ENCODE measurements at regions not wholly inside any gene's neighbourhood (a gene's known extent, or its start where the extent isn't known, plus 50 kb on each side); places are given as distances from the start of the nearest gene placed in this dataset.

DNA sequence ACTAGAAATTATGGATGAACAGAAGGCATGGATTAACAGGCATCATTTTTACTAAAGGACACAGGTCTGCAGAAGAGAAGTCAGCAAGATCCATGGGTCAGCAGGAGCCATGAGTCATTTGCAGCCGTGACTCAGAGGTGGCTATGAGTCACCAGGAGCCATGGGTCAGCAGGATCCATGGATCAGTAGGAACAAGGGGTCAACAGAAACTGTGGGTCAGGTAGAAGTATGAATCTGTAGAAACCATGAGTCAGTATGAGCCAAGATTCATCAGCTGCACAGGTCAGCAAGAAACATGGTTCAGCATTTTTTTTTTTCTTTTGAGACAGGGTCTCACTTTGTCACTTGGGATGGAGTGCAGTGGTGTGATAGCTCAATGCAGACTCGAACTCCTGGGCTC, 58.2 kb upstream of the HS3ST4 start:
- Mint-ChIP-seq H3K4me1 (no peaks in the 10 kb centered on the region), H3K9me3 (peaks cover 80% of the 10 kb centered on the region), H3K27me3 (ENCODE audit: insufficient read depth, low read depth, poor library complexity) (no peaks in the 10 kb centered on the region), H3K36me3 (ENCODE audit: low read depth) (peaks cover 7% of the 10 kb centered on the region; the same call in 2 of the 3 replicates), H3K4me3 (no peak overlapping the region), H3K27ac (no peak overlapping the region)
- Histone ChIP-seq H3K4me1 (ENCODE audit: insufficient read depth) (no peaks in the 10 kb centered on the region), H3K27ac (ENCODE audit: low read depth) (no peak overlapping the region), H3K36me3 (ENCODE audit: insufficient read depth) (peaks cover 7% of the 10 kb centered on the region; the same call in 1 of the 2 replicates), H3K79me2 (replicated peaks; ENCODE audit: insufficient read depth) (no peaks in the 10 kb centered on the region), H3F3A (replicated peaks; ENCODE audit: low read depth) (no peaks in the 10 kb centered on the region), H4K20me1 (replicated peaks; ENCODE audit: insufficient read depth) (no peaks in the 10 kb centered on the region), H3K4me2 (no peak overlapping the region), H2AFZ (no peak overlapping the region), H3K9me2 (ENCODE audit: insufficient read depth) (no peaks in the 10 kb centered on the region), H3K4me3 (no peak overlapping the region), H3K27me3 (ENCODE audit: insufficient read depth) (no peaks in the 10 kb centered on the region)
- DNase-seq (ENCODE audit: low spot score) (no peak), ATAC-seq (no peak)
- TF ChIP-seq EZH2 (IDR thresholded peaks at IDR 0.05; ENCODE audit: low read depth, unreplicated experiment) (no peak), POLR2AphosphoS5 (IDR thresholded peaks at IDR 0.05; ENCODE audit: low read depth) (no peak), EZH2phosphoT487 (IDR thresholded peaks at IDR 0.05; ENCODE audit: unreplicated experiment) (no peak)
- TF ChIP-seq, protein P1, sequence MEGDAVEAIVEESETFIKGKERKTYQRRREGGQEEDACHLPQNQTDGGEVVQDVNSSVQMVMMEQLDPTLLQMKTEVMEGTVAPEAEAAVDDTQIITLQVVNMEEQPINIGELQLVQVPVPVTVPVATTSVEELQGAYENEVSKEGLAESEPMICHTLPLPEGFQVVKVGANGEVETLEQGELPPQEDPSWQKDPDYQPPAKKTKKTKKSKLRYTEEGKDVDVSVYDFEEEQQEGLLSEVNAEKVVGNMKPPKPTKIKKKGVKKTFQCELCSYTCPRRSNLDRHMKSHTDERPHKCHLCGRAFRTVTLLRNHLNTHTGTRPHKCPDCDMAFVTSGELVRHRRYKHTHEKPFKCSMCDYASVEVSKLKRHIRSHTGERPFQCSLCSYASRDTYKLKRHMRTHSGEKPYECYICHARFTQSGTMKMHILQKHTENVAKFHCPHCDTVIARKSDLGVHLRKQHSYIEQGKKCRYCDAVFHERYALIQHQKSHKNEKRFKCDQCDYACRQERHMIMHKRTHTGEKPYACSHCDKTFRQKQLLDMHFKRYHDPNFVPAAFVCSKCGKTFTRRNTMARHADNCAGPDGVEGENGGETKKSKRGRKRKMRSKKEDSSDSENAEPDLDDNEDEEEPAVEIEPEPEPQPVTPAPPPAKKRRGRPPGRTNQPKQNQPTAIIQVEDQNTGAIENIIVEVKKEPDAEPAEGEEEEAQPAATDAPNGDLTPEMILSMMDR (conservative IDR thresholded peaks at IDR 0.05; ENCODE audit: low read depth in 2 of 2) = no peak
- TF ChIP-seq, protein P2, sequence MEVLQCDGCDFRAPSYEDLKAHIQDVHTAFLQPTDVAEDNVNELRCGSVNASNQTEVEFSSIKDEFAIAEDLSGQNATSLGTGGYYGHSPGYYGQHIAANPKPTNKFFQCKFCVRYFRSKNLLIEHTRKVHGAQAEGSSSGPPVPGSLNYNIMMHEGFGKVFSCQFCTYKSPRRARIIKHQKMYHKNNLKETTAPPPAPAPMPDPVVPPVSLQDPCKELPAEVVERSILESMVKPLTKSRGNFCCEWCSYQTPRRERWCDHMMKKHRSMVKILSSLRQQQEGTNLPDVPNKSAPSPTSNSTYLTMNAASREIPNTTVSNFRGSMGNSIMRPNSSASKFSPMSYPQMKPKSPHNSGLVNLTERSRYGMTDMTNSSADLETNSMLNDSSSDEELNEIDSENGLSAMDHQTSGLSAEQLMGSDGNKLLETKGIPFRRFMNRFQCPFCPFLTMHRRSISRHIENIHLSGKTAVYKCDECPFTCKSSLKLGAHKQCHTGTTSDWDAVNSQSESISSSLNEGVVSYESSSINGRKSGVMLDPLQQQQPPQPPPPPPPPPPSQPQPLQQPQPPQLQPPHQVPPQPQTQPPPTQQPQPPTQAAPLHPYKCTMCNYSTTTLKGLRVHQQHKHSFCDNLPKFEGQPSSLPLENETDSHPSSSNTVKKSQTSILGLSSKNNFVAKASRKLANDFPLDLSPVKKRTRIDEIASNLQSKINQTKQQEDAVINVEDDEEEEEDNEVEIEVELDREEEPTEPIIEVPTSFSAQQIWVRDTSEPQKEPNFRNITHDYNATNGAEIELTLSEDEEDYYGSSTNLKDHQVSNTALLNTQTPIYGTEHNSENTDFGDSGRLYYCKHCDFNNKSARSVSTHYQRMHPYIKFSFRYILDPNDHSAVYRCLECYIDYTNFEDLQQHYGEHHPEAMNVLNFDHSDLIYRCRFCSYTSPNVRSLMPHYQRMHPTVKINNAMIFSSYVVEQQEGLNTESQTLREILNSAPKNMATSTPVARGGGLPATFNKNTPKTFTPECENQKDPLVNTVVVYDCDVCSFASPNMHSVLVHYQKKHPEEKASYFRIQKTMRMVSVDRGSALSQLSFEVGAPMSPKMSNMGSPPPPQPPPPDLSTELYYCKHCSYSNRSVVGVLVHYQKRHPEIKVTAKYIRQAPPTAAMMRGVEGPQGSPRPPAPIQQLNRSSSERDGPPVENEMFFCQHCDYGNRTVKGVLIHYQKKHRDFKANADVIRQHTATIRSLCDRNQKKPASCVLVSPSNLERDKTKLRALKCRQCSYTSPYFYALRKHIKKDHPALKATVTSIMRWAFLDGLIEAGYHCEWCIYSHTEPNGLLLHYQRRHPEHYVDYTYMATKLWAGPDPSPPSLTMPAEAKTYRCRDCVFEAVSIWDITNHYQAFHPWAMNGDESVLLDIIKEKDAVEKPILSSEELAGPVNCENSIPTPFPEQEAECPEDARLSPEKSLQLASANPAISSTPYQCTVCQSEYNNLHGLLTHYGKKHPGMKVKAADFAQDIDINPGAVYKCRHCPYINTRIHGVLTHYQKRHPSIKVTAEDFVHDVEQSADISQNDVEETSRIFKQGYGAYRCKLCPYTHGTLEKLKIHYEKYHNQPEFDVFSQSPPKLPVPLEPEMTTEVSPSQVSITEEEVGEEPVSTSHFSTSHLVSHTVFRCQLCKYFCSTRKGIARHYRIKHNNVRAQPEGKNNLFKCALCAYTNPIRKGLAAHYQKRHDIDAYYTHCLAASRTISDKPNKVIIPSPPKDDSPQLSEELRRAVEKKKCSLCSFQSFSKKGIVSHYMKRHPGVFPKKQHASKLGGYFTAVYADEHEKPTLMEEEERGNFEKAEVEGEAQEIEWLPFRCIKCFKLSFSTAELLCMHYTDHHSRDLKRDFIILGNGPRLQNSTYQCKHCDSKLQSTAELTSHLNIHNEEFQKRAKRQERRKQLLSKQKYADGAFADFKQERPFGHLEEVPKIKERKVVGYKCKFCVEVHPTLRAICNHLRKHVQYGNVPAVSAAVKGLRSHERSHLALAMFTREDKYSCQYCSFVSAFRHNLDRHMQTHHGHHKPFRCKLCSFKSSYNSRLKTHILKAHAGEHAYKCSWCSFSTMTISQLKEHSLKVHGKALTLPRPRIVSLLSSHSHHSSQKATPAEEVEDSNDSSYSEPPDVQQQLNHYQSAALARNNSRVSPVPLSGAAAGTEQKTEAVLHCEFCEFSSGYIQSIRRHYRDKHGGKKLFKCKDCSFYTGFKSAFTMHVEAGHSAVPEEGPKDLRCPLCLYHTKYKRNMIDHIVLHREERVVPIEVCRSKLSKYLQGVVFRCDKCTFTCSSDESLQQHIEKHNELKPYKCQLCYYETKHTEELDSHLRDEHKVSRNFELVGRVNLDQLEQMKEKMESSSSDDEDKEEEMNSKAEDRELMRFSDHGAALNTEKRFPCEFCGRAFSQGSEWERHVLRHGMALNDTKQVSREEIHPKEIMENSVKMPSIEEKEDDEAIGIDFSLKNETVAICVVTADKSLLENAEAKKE (CRISPR knock-in tag; IDR thresholded peaks at IDR 0.05) = no peak
- TF ChIP-seq, protein P3, sequence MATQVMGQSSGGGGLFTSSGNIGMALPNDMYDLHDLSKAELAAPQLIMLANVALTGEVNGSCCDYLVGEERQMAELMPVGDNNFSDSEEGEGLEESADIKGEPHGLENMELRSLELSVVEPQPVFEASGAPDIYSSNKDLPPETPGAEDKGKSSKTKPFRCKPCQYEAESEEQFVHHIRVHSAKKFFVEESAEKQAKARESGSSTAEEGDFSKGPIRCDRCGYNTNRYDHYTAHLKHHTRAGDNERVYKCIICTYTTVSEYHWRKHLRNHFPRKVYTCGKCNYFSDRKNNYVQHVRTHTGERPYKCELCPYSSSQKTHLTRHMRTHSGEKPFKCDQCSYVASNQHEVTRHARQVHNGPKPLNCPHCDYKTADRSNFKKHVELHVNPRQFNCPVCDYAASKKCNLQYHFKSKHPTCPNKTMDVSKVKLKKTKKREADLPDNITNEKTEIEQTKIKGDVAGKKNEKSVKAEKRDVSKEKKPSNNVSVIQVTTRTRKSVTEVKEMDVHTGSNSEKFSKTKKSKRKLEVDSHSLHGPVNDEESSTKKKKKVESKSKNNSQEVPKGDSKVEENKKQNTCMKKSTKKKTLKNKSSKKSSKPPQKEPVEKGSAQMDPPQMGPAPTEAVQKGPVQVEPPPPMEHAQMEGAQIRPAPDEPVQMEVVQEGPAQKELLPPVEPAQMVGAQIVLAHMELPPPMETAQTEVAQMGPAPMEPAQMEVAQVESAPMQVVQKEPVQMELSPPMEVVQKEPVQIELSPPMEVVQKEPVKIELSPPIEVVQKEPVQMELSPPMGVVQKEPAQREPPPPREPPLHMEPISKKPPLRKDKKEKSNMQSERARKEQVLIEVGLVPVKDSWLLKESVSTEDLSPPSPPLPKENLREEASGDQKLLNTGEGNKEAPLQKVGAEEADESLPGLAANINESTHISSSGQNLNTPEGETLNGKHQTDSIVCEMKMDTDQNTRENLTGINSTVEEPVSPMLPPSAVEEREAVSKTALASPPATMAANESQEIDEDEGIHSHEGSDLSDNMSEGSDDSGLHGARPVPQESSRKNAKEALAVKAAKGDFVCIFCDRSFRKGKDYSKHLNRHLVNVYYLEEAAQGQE (IDR thresholded peaks at IDR 0.05; ENCODE audit: unreplicated experiment) = no peak

Measured in GM23338 (cell line).